ENCODE measurements at regions not wholly inside any gene's neighbourhood (a gene's known extent, or its start where the extent isn't known, plus 50 kb on each side); places are given as distances from the start of the nearest gene placed in this dataset.
"Not testable (repeated sequence)": the region's sequence is repeated elsewhere in the genome, so short reads cannot be mapped to it uniquely, and the experiment has no call there.

DNA sequence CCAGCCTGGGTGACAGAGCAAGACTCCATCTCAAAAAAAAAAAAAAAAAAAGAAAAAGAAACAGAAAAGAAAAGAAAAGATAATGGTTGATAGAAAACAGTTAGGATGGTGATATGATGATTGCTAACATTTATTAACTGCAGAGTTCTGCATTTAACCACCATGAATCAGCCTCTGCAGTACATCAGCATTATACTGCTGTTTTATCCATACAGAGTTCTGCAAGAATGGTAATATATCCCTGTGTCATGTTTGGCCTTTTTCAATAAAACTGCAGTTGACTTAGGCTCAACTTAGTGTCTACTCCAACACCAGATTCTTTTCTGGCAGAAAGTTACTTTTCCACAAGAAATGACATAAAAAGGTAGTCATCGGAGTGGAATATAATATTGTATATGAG lies 62.6 kb downstream of the DUSP6 start:
- DNase-seq = no peak

DNA sequence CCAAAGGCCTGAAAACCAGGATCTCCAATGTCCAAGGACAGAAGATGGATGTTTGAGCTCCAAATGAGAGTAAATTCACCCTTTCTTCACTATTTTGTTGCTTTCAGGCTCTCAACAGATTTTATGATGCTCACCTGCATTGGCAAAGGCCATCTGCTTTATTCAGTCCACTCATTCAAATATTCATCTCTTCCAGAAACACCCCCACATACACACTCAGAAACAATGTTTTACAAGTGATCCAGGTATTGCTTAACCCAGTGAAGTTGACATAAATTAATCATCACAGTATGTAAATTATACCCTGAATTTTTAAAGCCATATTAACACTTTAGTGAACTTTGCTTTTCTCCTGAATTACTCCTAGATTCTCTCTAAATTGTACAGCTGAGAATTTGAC lies 63.3 kb downstream of the DUSP6 start:
- no peak for DNase-seq

DNA sequence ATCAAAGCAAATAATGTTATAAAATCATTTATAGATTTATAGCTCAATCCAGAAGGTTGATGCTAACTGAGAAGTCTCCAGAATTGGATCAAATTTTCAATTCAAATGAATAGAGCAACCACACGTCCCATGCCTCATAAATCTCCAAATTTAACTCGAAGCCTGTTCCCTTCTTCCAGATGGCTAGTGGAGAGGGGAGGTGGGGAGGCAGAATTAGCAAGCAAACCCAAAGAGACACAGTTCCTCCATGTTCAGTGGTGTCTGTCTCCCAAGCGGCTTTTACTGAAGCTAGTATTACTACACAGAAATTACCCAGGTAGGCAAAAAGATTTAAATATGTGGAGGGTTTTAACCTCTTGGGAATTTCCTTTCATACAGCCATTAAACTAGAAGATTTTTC lies 65.8 kb downstream of the DUSP6 start:
- no peak for DNase-seq

DNA sequence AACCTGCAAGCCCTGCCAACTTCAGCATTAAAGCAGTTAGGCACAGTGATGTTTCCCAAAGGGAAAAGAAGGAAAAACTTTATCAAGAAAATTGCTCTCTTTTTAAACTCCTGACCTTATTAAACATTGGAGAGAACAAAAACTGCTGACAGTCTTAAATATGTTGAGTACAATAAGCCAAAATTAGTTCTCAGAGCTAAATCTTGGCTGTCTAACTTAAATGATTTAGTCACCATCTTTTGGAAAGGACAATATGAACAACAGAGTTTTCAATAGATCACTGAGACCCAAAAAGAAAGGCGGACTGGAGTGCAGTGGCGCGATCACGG lies 70.8 kb downstream of the DUSP6 start:
- no peak for DNase-seq

DNA sequence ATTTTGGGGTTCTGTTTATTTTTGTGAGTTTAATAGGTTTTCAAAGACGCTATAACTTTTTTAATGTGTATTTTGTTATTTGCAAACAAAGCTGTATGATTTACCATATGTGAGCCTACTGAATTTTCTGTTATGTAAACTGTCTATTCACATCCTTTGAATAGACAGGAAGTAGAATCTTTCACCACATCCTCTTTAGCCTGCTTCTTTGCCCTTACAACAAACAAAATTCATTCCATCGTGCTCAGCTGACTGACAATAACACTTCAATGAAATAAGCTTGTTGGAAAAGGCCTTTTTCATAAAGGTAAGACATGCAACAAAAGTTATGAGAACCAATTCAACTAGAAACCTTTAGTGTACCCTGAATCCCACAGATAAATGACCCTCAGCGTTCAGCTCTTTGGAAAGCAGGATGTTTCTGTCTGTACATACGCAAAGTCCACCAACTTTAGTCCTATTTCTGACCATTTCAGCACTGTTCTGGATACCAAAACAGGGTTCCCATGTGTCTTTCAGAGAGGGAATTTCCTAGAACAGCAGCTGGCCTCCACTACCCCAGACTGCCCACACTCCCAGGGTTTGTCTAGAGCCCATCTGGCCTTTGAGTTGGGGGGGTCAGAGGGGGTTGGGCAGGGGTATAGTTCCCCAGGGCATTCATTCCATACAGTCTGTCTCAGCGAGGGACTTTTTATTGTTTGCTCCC lies 71.3 kb downstream of the DUSP6 start:
- peak in 1 of 3 experiments; percentile 30 for DNase-seq

DNA sequence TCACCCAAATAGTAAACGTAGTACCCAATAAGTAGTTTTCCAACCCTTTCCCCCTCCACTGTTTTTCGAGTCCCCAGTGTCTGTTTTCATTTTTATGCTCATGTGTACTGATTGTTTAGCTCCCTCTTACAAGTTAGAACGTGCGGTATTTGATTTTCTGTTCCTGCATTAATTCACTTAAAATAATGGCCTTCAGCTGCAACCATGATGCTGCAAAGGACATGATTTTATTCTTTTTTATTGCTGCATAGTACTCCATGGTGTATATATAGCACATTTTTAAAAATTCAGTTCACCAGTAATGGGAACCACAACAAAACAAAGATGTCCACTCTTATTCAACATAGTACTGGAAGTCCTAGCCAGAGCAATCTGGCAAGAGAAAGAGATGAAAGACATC lies 72.8 kb downstream of the DUSP6 start:
- DNase-seq = no peak

DNA sequence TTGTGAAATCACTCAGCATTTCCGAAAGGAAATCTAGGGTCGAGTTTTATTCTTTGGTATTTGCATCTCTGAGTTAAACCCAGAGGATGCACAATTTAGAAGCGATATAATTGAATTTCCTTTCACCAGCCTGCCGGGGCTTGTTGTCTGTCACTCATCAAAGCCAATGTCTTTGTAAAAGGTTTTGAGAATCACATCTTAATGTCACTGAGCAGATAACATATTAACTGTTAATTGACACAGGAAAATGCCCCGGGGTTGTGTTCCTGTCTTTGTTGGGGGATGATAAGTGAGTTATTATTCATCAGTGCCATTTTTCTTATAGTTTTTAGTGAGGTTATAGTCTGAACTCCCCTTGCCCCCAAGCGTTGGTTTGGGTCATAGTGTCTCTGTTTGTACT lies 73.4 kb downstream of the DUSP6 start:
- peak in 2 of 3 experiments; percentile 55 to 79 for DNase-seq

DNA sequence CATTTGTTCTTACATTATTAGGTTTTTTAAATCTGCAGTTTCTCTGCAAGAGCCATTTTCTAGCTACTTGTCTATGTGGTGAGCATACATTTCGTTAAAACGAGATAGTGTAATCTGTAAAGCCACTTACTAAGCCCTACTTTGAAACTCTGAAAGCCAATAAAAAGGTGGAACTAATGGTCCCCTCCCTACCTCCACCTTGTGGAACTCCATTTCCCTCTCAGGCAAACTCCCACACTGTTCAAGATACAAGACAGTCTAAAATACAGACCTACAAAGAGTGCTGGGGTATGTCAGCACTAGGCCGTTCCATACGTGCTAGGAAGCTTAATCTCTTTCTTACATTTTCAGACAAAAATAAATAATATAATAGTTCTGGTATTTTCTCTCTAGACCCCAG lies 74.1 kb downstream of the DUSP6 start:
- DNase-seq = no peak

DNA sequence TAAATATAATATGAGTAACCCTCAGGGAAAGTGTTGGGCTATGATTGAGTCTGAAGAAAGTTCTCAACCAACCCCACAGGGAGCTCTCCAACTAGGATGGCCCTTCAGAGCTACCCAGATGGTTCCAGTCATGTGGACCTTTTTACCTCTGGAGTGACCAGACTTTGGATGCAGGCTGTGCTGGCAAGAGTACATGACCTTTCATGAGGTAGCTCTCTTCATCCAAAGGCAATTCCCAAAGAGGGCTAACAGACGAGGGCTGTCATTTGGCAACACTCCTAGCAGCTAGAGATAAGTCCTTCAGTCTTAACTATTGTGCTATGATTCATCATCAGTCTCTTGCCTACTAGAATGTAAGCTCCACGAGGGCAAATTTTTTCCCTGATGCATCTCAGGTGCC lies 75.4 kb downstream of the DUSP6 start:
- DNase-seq = no peak

DNA sequence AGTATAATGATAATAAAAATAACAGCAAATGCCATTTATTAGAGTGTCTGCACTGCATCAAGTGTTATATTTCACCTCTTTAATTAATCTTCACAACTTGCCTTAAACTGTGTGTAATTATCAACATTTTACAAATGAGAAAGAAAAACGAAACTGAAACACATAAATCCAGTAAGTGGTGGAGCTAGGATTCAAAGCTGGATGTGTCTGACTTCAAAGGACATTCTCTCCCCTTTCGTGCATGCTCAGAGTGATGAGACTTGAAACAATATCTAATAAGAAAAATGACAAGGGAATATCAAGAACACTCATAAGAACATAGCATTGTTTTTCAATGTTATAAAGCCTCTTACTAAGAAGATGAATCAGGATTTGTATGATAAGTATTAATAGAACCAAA lies 78.8 kb downstream of the DUSP6 start:
- DNase-seq = no peak

DNA sequence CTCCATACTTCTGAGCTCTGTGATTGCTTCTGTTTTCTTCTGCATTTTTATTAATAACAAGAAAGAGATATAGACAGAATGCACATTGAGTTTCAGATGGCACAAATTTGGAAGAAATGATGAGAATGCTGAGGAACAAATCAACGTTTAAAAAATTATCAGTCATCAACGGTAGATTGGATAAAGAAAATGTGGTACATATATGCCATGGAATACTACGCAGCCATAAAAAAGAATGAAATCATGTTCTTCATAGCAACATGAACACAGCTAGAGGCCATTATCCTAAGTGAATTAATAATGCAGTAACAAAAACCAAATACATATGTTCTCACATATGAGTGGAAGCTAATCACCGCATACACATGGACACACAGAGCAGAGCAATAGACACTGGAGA lies 81.8 kb downstream of the DUSP6 start:
- no peak for DNase-seq

DNA sequence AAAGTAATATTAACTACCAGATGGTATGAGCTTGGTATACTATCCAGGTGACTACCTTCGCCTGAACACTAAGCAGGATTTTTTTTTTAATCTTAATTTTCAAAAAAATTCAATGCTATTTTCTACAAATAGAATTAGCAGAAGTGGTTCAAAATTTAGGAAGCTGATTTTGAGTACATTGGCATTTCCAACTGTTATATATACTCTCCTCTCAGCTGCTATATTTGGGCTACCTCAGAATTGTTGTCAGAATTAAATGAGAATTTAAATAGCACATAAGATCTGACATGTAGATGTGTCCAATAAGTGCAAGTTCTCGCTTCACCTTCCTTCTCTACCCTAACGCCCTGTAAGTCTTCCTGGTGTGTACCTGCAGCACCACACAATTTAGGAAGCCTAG lies 83.1 kb downstream of the DUSP6 start:
- no peak for DNase-seq

DNA sequence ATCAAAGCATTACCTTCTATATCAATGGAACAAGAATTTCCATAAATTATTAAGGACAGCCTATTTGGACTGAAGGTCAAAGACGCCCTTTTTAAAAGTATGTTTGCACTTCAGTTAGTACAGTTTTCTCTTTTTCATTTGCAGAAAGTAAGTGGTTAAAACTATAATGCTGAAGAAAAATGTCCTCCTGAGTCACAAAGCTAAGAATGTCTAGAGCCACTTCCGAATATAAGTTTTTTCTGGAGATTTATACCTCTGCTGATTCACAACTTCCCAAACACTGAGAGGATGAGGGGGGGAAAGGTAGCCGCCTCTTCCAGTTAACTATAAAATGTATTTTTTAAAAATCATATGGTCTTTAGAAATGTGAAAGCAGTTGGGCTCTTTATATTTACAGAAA lies 84.9 kb downstream of the DUSP6 start:
- no peak for DNase-seq

DNA sequence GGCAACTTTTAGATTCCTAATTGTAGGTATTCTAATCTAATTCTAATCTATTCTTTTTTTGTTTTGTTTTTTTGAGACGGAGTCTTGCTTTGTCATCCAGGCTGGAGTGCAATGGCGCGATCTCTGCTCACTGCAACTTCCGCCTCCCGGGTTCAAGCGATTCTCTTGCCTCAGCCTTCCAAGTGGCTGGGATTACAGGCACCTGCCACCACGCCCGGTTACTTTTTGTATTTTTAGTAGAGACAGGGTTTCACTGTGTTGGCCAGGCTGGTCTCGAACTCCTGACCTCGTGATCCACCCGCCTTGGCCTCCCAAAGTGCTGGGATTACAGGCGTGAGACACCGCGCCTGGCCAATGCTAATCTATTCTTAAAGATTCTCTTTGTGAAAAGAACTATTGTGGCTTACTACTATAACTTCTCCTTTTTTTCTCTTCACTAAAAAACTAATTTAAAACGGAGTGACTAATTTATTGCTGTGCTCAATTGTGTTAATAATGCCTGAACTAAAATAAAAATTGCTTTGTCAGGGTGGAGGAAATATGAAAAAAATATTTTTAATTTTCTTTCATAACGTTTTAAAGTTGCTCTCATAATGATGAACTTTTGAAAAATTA lies 85.6 kb downstream of the DUSP6 start:
- not testable (repeated sequence) for DNase-seq

DNA sequence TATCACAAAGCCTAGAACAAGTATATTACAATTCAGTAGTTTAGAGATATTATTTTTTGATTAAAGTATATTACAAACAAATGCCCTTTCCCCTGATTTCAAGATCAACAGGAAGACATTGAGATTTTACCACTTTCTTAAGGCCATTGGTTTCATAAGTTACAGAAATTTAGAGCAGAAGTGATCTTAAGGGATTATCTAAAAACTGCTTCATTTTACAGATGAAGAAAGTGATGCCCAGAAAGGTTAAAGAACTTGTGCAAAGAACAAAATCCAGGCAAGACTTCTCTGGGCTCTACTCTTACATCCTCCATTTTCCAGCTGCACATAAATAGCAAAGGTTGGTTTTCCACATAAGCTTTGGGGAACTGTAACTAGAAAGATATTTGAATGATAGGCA lies 87.5 kb downstream of the DUSP6 start:
- no peak for DNase-seq

DNA sequence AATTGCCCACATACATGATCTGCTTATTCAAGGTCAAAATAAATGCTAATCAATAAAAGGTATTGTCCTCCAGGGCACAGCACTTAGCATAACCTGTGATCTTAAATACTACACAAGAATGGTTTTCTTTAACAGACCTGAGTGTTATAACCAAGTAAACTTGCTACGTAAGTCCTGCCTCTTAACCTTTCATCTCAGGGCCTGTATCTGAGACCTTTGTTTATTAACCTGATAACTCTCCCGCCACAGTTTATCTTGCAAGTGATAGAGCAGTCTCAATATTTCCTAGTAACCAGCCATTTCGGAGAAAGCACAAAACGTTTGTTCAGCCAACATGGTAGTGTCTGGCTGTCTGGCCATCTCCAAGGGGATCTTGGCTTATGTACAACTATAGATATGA lies 88.4 kb downstream of the DUSP6 start:
- no peak for DNase-seq

DNA sequence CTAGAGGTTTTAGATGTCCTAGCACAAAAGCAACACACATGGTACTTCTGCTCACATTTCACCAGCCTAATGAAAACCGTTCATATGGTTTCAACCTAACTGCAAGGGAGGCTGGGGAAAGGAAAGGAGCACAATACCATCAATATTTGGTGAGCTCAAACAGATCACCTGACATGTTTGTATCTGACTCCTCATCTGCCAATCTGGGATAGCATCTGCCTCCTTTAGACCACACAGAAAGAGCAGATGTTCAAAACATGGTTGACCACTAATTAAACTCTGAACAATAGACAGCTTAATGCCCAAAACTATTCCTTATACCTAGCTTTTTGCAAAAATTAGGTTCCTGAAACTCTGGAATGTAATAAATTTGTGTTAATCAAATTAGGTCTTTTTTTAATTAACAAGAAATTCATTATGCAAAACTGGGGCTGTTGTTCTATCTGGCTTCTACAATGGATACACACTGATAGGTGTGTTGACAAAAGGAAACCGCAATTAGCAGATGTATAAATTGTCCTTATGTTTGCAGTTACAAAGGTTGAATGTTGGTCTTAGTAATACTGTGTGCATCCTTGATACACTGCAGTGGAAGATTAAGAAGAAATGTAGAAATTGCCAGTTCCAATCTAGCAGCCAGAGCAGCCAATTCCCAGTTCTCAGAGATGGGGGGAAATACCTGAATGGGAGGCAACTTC lies 89.3 kb downstream of the DUSP6 start:
- DNase-seq = peak in 1 of 3 experiments; percentile 49

DNA sequence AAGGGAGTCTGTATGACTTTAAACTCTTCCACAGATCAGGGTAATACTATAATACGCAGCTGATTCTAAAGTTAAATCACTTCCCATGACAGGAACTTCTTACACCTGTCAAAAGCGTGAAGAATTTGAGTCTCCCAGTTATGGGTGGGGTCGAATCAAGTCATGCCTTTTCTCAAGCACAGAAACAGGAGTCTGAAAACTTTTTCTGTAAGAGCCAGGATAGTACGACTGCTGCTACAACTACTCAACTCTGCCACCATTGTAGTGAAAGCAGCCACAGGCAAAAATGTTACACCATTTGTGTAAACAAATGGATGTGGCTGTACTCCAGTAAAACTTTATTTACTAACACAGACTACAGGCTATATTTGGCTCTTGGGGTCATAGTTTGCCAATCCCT lies 90.3 kb downstream of the DUSP6 start:
- no peak for DNase-seq

DNA sequence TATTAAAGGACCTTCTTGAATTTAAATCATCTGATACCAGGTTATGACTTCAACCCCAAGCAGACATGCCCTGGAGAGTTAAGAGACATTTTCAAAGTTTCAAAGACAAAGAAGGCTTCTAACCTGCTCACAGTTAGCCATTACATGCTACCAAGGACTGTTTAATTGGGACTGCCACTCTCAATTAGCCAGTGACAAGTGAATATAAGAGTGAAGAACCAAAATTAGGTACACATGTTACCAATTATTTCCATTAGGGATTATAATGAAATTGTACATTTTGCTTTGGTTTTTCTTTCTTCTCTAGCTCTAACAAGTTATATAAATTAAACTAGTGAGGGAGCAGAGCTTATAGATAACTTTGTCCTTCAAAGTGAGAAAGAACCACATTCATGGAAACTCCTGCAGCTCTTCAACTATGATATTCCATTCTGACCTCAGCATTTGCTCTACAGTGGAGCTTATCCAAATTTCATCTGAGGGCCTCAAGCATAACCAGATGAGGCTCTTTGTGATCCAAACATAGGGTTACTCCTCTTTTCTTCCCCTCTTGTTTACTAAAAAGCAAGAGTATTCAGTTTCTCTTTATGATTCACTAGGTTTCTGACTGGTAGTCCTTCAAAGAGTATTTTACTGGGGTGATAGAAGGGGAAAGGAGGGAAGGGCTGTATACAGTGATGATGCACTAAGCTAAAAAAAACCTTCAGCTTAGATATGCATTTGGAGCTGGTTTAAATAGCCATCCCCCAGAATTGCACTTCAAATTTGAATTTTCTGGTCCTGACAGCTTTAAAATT lies 91.3 kb downstream of the DUSP6 start:
- no peak for DNase-seq

DNA sequence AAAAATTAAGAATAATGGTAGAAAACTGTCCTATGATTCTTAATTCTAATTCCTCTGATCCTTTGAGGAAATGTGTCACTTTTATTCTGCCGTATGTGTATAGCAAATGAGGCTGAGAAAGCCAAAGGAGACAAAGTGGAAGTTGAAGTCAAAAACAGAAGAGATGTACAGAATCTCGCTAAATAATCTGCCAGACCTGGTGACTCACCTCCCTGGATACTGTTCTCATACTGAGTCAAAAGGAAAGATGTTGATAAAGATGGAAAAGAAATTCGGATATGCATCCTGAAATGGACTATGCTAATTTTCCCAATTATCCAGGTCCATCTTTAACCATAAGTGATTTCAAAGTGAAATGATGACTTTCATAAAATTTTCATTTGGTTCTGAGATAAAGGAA lies 92.5 kb downstream of the DUSP6 start:
- no peak for DNase-seq

DNA sequence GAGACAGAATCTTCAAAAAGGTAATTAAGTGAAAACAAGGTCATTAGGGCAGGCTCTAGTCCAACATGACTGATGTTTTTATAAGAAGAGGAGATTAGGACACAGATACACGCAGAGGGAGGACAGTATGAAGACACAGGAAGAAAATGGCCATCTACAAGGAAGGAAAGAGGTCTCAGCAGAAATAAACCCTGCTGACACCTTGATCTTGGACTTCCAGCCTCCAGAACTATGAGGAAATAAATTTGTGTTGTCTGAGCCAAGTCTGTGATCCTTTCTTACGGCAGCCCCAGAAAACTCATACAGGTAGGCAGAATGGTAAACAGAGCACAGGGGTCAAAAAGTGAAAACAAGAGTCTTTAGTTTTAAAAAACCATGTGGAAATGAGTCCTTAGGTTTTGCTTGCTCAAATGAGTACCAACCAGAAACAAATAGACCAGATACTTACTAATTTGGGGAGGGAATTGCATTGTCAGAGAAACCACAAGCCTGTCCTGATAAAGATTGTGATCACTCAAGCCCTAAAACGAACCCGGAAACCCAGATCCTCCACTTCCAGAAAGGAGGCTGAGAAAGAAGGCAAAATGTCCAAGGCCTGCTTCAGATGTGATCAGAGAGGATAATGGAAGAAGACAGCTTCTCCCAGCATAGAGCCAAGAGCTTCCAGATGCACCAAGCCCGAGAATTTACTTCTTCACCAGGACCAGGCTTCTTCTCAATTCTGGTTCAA lies 93.9 kb downstream of the DUSP6 start:
- DNase-seq = no peak

DNA sequence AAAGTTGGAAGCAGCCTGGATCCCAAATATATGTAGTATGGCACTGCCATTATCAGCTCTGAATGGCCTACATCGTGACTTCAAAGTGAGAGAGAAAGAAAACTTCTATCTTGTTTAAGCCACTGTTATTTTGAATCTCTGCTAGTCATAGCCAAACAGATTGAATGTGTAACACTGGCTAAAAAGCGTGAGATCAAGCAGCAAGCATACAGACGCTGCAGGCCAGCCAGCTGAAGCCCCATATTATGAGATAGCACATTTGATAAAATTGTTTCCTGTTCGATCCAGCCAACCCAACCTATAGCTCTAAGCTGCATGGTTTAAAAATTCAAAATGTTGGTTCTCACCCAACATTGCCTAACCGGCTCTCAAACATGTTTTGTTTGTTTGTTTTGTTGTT lies 95.0 kb downstream of the DUSP6 start:
- DNase-seq = no peak

DNA sequence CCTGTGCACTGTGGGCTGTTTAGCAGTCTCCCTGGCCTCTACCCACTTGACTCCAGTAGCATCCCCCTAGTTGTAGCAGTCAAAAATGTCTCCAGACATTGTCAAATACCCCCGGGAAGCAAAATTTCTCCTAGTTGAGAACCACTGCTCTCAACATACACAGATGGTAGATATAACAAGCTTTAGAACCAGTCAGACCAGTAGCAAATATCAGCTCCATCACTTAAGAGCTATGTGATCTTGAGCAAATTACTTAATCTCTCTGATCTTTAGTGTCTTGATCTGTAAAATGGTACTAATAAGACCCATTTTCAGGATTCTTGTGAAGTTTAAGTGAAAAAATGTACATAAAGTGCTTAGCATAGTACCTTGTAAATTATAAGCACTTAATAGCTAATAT lies 96.2 kb downstream of the DUSP6 start:
- no peak for DNase-seq
